GM19395 (cell line): ENCODE measurements at regions not wholly inside any gene's neighbourhood (a gene's known extent, or its start where the extent isn't known, plus 50 kb on each side); places are given as distances from the start of the nearest gene placed in this dataset.

ENCODE experiments used
- ATAC-seq: cut with Tn5 transposase; IDR thresholded peaks from one replicate; pipeline ENCODE4 v1.9.1; 2021; ENCODE audit warnings: mild to moderate bottlenecking, moderate library complexity; ENCODE audit not compliant: unreplicated experiment

- ATAC-seq, result no peak
Measured at GRCh38 chr2:126824663-126825062, 74.0 kb upstream of the TEX51 start.

GRCh38 chr2:126825316-126825715 lies 73.4 kb upstream of the TEX51 start:
- no peak for ATAC-seq

GRCh38 chr2:126826491-126826890 lies 72.2 kb upstream of the TEX51 start:
- ATAC-seq, result no peak

- no peak for ATAC-seq
Measured at GRCh38 chr2:126827371-126827770, 71.3 kb upstream of the TEX51 start.

GRCh38 chr2:126828051-126828450 lies 70.6 kb upstream of the TEX51 start:
- no peak for ATAC-seq

- no peak for ATAC-seq
Measured at GRCh38 chr2:126828491-126828890, 70.2 kb upstream of the TEX51 start.

- ATAC-seq, result no peak
Measured at GRCh38 chr2:126831234-126832005, 67.3 kb upstream of the TEX51 start.

- no peak for ATAC-seq
Measured at GRCh38 chr2:126832014-126832413, 66.7 kb upstream of the TEX51 start.

GRCh38 chr2:126832757-126833156 lies 65.9 kb upstream of the TEX51 start:
- no peak for ATAC-seq

- ATAC-seq, result no peak
Measured at GRCh38 chr2:126834006-126834659, 64.6 kb upstream of the TEX51 start.

GRCh38 chr2:126835261-126835660 lies 63.4 kb upstream of the TEX51 start:
- no peak for ATAC-seq

- ATAC-seq, result no peak
Measured at GRCh38 chr2:126835831-126836230, 62.9 kb upstream of the TEX51 start.

- ATAC-seq, result no peak
Measured at GRCh38 chr2:126836761-126837679, 61.7 kb upstream of the TEX51 start.

- no peak for ATAC-seq
Measured at GRCh38 chr2:126837966-126838715, 60.5 kb upstream of the TEX51 start.

GRCh38 chr2:126838716-126838985 lies 60.0 kb upstream of the TEX51 start:
- no peak for ATAC-seq

GRCh38 chr2:126839796-126840195 lies 58.9 kb upstream of the TEX51 start:
- no peak for ATAC-seq

- ATAC-seq, result no peak
Measured at GRCh38 chr2:126843081-126843480, 55.6 kb upstream of the TEX51 start.

- no peak for ATAC-seq
Measured at GRCh38 chr2:126846241-126846640, 52.4 kb upstream of the TEX51 start.
